Keratinocyte (primary cell): ENCODE measurements at regions not wholly inside any gene's neighbourhood (a gene's known extent, or its start where the extent isn't known, plus 50 kb on each side); places are given as distances from the start of the nearest gene placed in this dataset.

Experiments
- DNase-seq: peaks from one replicate; pipeline ENCODE4 v3.0.0-alpha.2; 2011; ENCODE audit warnings: low read depth, missing footprints, low spot score
- FAIRE-seq: peaks from 2 replicates; lab custom pipeline; 2011; peaks lifted over from hg19 to GRCh38; lab: Jason Lieb, UNC
- H2AFZ ChIP-seq: 2 replicates; pipeline ENCODE4 v1.6.0; 2012; ENCODE audit warnings: low read length, control low read depth, inconsistent platforms; ENCODE audit not compliant: control insufficient read depth
- H3K27ac ChIP-seq: 2 replicates; pipeline ENCODE4 v1.5.1; 2011; ENCODE audit warnings: low read length; ENCODE audit not compliant: control insufficient read depth, insufficient read depth
- H3K27me3 ChIP-seq: 3 replicates; pipeline ENCODE4 v1.6.0; 2011; ENCODE audit warnings: low read length; ENCODE audit not compliant: control insufficient read depth, insufficient read depth; ENCODE audit errors: extremely low read depth
- H3K36me3 ChIP-seq, 2 experiments: 2 replicates in 1 of 2; 3 replicates in 1 of 2; pipeline ENCODE4 v1.5.1; 2011; ENCODE audit warnings: low read length in 2 of 2, mild to moderate bottlenecking in 1 of 2; ENCODE audit not compliant: control insufficient read depth in 2 of 2, insufficient read depth in 2 of 2; ENCODE audit errors: extremely low read depth in 1 of 2
- H3K4me1 ChIP-seq: 3 replicates; pipeline ENCODE4 v1.5.1; 2011; ENCODE audit warnings: low read length; ENCODE audit not compliant: control insufficient read depth, insufficient read depth; ENCODE audit errors: extremely low read depth
- H3K4me2 ChIP-seq: 3 replicates; pipeline ENCODE4 v1.6.0; 2011; ENCODE audit warnings: low read depth, low read length; ENCODE audit not compliant: control insufficient read depth, insufficient read depth; ENCODE audit errors: extremely low read depth
- H3K4me3 ChIP-seq, 3 experiments: fragments of 200-600 bp in 1 of 3; sonication (generic) in 1 of 3; 2 replicates in 2 of 3; 3 replicates in 1 of 3; pipeline ENCODE4 v1.5.1; 2011 to 2016; ENCODE audit warnings: low read length in 3 of 3, mild to moderate bottlenecking in 3 of 3, control low read depth in 2 of 3, inconsistent platforms in 1 of 3, low read depth in 1 of 3, mixed read lengths in 1 of 3, mixed run types in 1 of 3, moderate library complexity in 1 of 3; ENCODE audit not compliant: control insufficient read depth in 2 of 3, insufficient read depth in 2 of 3; ENCODE audit errors: extremely low read depth in 1 of 3
- H3K79me2 ChIP-seq: 2 replicates; pipeline ENCODE4 v1.6.0; 2012; ENCODE audit warnings: low read length; ENCODE audit not compliant: control insufficient read depth, insufficient read depth
- H3K9ac ChIP-seq: 3 replicates; pipeline ENCODE4 v1.6.0; 2011; ENCODE audit warnings: low read length; ENCODE audit not compliant: control insufficient read depth, insufficient read depth; ENCODE audit errors: extremely low read depth
- H3K9me1 ChIP-seq: 3 replicates; pipeline ENCODE4 v1.6.0; 2011; ENCODE audit warnings: low read length; ENCODE audit not compliant: control insufficient read depth, insufficient read depth; ENCODE audit errors: extremely low read depth
- H3K9me3 ChIP-seq: 2 replicates; pipeline ENCODE4 v1.5.1; 2012; ENCODE audit warnings: low read depth, low read length; ENCODE audit not compliant: control insufficient read depth
- H4K20me1 ChIP-seq: 3 replicates; pipeline ENCODE4 v1.6.0; 2011; ENCODE audit warnings: low read length; ENCODE audit not compliant: control insufficient read depth, insufficient read depth; ENCODE audit errors: extremely low read depth
- CTCF ChIP-seq, 3 experiments: IDR thresholded peaks in 1 of 3; conservative IDR thresholded peaks in 1 of 3; optimal IDR thresholded peaks in 1 of 3; 2 replicates in 2 of 3; 3 replicates in 1 of 3; pipeline versions ENCODE3 to v1.5.1; 2011; ENCODE audit warnings: low read length in 3 of 3, mild to moderate bottlenecking in 3 of 3, moderate library complexity in 2 of 3, control low read depth in 1 of 3, inconsistent platforms in 1 of 3; ENCODE audit not compliant: insufficient read depth in 2 of 3; ENCODE audit errors: extremely low read depth in 1 of 3
- EZH2 ChIP-seq: IDR thresholded peaks from one replicate; pipeline ENCODE4 v1.6.1; 2012; ENCODE audit warnings: inconsistent platforms, mild to moderate bottlenecking, low read length, moderate library complexity
- dilution Hi-C: fragments of 300-500 bp; cut with MboI; formaldehyde crosslinking; loops from one replicate; pipeline ENCODE4 v1.7.0; 2020; ENCODE audit warnings: low sequenced_read_pairs; ENCODE audit not compliant: extremely low pct_ligation_motif_present

- Histone ChIP-seq H3K27me3 (no peaks in the 10 kb centered on the region), H3K9me3 (no peaks in the 10 kb centered on the region), H3K4me3 (no peak overlapping the region), H3K79me2 (no peaks in the 10 kb centered on the region), H2AFZ (no peak overlapping the region), H3K4me1 (no peaks in the 10 kb centered on the region), H3K9me1 (no peaks in the 10 kb centered on the region), H3K36me3 (no peaks in the 10 kb centered on the region), H4K20me1 (no peaks in the 10 kb centered on the region), H3K4me2 (no peak overlapping the region), H3K27ac (no peak overlapping the region), H3K9ac (no peak overlapping the region)
- FAIRE-seq (no peak), DNase-seq (no peak)
- dilution Hi-C loops = no loop called here
- no peak for TF ChIP-seq EZH2
- TF ChIP-seq CTCF (optimal IDR thresholded peaks at IDR 0.05 in 1 of 3, IDR thresholded peaks at IDR 0.05 in 1 of 3, conservative IDR thresholded peaks at IDR 0.05 in 1 of 3; ENCODE audit: extremely low read depth in 1 of 3, insufficient read depth in 2 of 3, low read length in 3 of 3) = no peak
These were observed 76.1 kb upstream of the PNPLA4 start for GRCh38 chrX:8003147-8003883.

GRCh38 chrX:7996851-7997250 is 69.6 kb upstream of the PNPLA4 start:
- TF ChIP-seq CTCF (optimal IDR thresholded peaks at IDR 0.05 in 1 of 3, IDR thresholded peaks at IDR 0.05 in 1 of 3, conservative IDR thresholded peaks at IDR 0.05 in 1 of 3; ENCODE audit: extremely low read depth in 1 of 3, insufficient read depth in 2 of 3, low read length in 3 of 3) (no peak), EZH2 (no peak)
- FAIRE-seq (no peak), DNase-seq (no peak)
- H4K20me1 ChIP-seq = no peaks in the 10 kb centered on the region
- H3K27me3 ChIP-seq = no peaks in the 10 kb centered on the region
- no peak overlapping the region for H2AFZ ChIP-seq
- no peaks in the 10 kb centered on the region for H3K9me3 ChIP-seq
- H3K9ac ChIP-seq = no peak overlapping the region
- no peaks in the 10 kb centered on the region for H3K79me2 ChIP-seq
- H3K9me1 ChIP-seq = no peaks in the 10 kb centered on the region
- dilution Hi-C loops = no loop called here
- H3K4me1 ChIP-seq = no peaks in the 10 kb centered on the region
- no peak overlapping the region for H3K4me2 ChIP-seq
- H3K4me3 ChIP-seq = no peak overlapping the region
- H3K27ac ChIP-seq = no peak overlapping the region
- H3K36me3 ChIP-seq = no peaks in the 10 kb centered on the region
